ENCODE measurements at regions not wholly inside any gene's neighbourhood (a gene's known extent, or its start where the extent isn't known, plus 50 kb on each side); places are given as distances from the start of the nearest gene placed in this dataset.

DNA sequence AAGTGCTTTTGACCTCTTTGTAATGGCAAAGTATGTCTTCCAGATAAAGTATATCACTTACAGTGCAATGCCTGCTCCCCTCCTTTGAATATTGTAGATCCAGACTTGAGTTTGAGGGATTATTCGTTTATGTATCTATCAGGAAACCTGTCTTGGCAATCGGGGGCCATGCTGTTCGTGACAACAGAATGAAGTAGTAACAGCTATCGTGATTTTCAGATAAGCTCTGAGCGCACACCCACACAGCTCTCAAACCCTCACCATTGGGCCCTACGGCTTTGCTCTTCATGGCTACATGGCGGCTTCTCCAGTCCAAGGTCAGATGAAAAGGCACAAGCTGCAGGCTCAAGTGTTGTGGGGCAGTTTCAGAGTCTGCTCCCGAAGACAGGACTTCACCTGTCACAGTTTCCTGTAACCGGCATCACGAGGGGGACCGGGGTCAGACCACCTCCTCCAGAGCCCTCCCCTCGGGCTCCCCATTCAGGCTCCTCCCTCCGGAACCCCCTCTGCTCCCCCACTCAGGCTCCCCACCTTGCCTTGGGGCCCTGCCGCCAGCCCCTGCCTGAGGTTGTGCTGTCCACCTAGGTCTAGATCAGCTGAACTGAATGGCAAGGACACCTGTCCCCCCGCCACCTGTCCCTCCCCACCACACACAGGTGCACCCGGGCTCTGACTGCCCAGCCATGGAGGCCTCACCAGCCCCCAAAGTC, 292.5 kb upstream of the SALL3 start:
- Histone ChIP-seq H3K36me3 (ENCODE audit: insufficient read depth, low read length, poor library complexity, severe bottlenecking) (no peaks in the 10 kb centered on the region), H3K4me3 (ENCODE audit: low read depth, low read length, poor library complexity, severe bottlenecking) (no peak overlapping the region), H3K4me1 (ENCODE audit: insufficient read depth, low read length, poor library complexity, severe bottlenecking) (no peaks in the 10 kb centered on the region), H3K27ac (ENCODE audit: low read depth, low read length, poor library complexity, severe bottlenecking) (no peak overlapping the region), H3K27me3 (replicated peaks; ENCODE audit: insufficient read depth, low read depth, low read length, poor library complexity) (no peaks in the 10 kb centered on the region), H3K9me3 (ENCODE audit: low read depth, low read length, poor library complexity, severe bottlenecking) (no peaks in the 10 kb centered on the region)
- no peak for DNase-seq (ENCODE audit: low spot score)
- intact Hi-C loops (cut with micrococcal nuclease; ENCODE audit: unreplicated experiment) = no loop called here
- CTCF ChIA-PET = no interaction called here
- TF ChIP-seq, protein P1, sequence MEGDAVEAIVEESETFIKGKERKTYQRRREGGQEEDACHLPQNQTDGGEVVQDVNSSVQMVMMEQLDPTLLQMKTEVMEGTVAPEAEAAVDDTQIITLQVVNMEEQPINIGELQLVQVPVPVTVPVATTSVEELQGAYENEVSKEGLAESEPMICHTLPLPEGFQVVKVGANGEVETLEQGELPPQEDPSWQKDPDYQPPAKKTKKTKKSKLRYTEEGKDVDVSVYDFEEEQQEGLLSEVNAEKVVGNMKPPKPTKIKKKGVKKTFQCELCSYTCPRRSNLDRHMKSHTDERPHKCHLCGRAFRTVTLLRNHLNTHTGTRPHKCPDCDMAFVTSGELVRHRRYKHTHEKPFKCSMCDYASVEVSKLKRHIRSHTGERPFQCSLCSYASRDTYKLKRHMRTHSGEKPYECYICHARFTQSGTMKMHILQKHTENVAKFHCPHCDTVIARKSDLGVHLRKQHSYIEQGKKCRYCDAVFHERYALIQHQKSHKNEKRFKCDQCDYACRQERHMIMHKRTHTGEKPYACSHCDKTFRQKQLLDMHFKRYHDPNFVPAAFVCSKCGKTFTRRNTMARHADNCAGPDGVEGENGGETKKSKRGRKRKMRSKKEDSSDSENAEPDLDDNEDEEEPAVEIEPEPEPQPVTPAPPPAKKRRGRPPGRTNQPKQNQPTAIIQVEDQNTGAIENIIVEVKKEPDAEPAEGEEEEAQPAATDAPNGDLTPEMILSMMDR (conservative IDR thresholded peaks at IDR 0.05; ENCODE audit: low read depth, low read length) = no peak
- TF ChIP-seq EZH2 (IDR thresholded peaks at IDR 0.05; ENCODE audit: borderline replicate concordance, low read depth, low read length, poor library complexity, severe bottlenecking) = no peak
- BruUV-seq (replicated peaks) = no TSS peak
- POLR2A ChIA-PET (ENCODE audit: low non-redundant PET) = no interaction called here

DNA sequence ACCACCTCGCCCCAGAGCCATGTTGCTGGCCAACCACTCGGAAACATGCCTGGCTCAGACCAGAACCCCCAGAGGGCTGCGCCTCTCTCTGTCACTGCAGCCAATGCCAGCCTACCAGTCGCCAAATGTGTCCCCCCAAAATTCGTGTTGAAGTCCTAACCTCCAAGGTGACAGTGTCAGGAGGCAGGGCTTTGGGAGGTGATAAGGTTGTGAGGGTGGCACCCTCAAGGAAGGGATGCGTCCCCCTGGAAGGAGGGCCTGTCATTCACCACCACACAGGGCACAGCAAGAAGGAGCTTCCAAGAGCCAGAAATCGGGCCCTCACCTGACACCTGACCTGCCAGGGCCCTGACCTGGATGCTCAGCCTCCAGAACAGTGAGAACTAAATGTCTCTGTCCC, 291.9 kb upstream of the SALL3 start:
- intact Hi-C loops (cut with micrococcal nuclease; ENCODE audit: unreplicated experiment) = no loop called here
- Histone ChIP-seq H3K9me3 (ENCODE audit: low read depth, low read length, poor library complexity, severe bottlenecking) (no peaks in the 10 kb centered on the region), H3K4me3 (ENCODE audit: low read depth, low read length, poor library complexity, severe bottlenecking) (no peak overlapping the region), H3K36me3 (ENCODE audit: insufficient read depth, low read length, poor library complexity, severe bottlenecking) (no peaks in the 10 kb centered on the region), H3K27ac (ENCODE audit: low read depth, low read length, poor library complexity, severe bottlenecking) (no peak overlapping the region), H3K27me3 (replicated peaks; ENCODE audit: insufficient read depth, low read depth, low read length, poor library complexity) (no peaks in the 10 kb centered on the region), H3K4me1 (ENCODE audit: insufficient read depth, low read length, poor library complexity, severe bottlenecking) (no peaks in the 10 kb centered on the region)
- CTCF ChIA-PET = no interaction called here
- TF ChIP-seq EZH2 (IDR thresholded peaks at IDR 0.05; ENCODE audit: borderline replicate concordance, low read depth, low read length, poor library complexity, severe bottlenecking) = no peak
- TF ChIP-seq, protein P1 (conservative IDR thresholded peaks at IDR 0.05; ENCODE audit: low read depth, low read length) = no peak
- no TSS peak for BruUV-seq (replicated peaks)
- DNase-seq (ENCODE audit: low spot score) = no peak
- POLR2A ChIA-PET (ENCODE audit: low non-redundant PET) = no interaction called here

DNA sequence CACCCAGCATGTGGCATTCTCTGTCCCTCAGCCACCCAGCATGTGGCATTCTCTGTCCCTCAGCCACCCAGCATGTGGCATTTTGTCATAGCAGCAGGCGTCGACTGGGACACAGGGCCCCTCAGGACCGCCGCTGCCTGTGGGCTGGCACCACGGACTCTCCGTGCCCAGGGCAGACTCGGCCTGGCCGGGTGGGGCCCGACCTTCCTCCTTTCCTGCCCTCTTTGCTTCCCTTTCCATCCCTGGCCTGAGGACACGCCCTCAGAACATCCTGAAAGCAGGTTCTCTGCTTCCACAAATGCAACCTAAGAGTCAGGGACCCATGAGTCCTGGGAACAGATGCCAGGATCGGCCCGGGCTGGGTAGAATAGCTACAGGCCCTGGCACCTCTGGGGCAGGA, 291.4 kb upstream of the SALL3 start:
- no peak for DNase-seq (ENCODE audit: low spot score)
- TF ChIP-seq EZH2 (IDR thresholded peaks at IDR 0.05; ENCODE audit: borderline replicate concordance, low read depth, low read length, poor library complexity, severe bottlenecking) = no peak
- TF ChIP-seq, protein P1 (conservative IDR thresholded peaks at IDR 0.05; ENCODE audit: low read depth, low read length) = no peak
- intact Hi-C loops (cut with micrococcal nuclease; ENCODE audit: unreplicated experiment) = no loop called here
- ChIA-PET POLR2A (ENCODE audit: low non-redundant PET) (no interaction called here), CTCF (no interaction called here)
- Histone ChIP-seq H3K4me1 (ENCODE audit: insufficient read depth, low read length, poor library complexity, severe bottlenecking) (no peaks in the 10 kb centered on the region), H3K4me3 (ENCODE audit: low read depth, low read length, poor library complexity, severe bottlenecking) (no peak overlapping the region), H3K9me3 (ENCODE audit: low read depth, low read length, poor library complexity, severe bottlenecking) (no peaks in the 10 kb centered on the region), H3K27ac (ENCODE audit: low read depth, low read length, poor library complexity, severe bottlenecking) (no peak overlapping the region), H3K27me3 (replicated peaks; ENCODE audit: insufficient read depth, low read depth, low read length, poor library complexity) (no peaks in the 10 kb centered on the region), H3K36me3 (ENCODE audit: insufficient read depth, low read length, poor library complexity, severe bottlenecking) (no peaks in the 10 kb centered on the region)
- BruUV-seq (replicated peaks) = no TSS peak
